ENCODE measurements at regions not wholly inside any gene's neighbourhood (a gene's known extent, or its start where the extent isn't known, plus 50 kb on each side); places are given as distances from the start of the nearest gene placed in this dataset.
"Not testable (repeated sequence)": the region's sequence is repeated elsewhere in the genome, so short reads cannot be mapped to it uniquely, and the experiment has no call there.

DNA sequence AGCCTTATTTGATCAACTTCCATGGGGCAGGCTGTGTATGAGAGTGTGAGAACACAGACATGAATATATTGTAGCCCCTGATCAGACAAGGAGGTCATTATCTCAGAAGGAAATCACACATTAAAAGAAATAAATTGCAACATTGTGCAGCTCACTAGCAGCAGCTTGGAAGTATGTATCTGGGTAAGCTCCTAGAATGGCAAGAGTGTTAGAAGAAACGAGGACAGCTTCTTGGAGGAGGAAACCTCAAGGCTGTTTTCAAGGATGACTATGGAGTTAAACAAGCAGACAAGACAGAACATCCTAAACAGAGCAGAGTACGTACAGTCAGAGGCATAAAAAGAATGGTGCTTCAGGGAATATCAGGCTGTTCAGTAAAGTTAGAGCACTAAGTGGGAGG is 511.0 kb downstream of the SLCO4C1 start:
- DNase-seq (ENCODE audit: extremely low read depth, low read depth): no peak

DNA sequence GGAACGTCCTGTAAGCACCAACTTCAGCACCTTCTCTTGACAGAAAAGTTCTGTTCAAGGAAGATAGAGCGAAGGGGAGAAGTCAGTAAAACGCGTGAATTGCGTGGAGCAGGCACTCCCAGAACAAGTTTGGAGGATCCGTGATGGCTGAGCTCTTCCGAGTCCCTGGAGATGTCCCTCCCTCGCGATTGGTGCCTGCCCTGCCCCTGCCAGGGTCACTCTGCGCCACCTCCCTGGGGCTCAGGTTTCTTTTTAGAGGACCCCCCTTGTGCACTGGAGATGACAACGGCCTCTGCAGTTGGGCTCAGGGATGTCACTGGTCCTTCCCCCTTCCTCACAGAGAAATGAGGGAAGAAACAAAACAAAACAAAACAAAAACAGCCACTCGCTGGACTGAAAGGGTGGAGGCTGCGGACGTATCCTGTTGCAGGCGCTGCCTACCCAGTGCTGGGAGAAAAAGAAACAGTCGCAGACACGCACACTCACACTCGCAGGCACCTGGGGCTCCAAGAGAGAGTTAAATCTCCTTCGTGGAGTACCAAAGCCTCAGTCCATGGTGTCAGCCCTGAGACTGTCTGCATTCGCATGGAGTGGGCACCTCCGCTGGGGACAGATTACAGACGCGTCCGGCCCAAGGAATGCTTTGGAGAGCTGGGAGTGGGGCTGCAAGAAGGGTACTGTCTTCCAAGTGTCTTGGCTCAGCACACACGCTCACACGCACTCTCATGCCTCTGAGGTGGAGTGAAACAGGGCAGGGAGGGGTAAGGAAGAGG is 512.7 kb downstream of the SLCO4C1 start:
- no peak for DNase-seq (ENCODE audit: extremely low read depth, low read depth)

DNA sequence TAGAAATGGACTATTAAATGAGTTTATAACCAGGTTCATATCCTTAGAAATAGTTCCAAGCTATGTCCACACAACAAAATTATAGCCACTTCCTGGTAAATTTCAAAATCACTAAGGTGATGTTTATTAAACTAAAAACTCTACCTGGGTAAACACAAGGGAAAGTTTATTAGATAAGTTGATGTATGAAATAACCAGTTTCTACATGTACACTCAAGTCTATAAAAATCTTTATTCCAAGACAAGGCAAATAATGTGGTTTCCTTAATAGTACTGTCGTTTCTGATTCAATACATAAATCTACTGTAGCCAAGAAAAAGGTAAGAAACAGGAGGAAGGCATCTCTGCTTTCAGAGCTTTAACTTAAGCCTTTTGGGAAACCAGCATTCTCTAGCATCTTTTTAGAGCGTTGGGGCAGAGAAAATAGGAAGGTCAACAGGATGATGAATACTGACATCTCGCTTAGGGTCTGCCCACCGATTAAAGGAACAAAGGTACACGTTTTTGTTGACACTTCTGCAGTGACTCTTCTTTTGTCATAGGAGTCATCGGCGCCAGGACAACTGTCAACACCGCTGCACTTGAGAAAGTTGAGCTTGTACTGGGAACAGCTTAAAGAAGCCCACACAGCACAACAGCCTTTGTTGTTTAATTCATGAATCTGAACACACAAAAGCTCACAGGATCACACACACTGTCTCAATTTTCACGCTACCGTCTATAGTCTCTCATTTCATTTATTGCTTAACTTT is 513.6 kb downstream of the SLCO4C1 start:
- no peak for DNase-seq (ENCODE audit: extremely low read depth, low read depth)

DNA sequence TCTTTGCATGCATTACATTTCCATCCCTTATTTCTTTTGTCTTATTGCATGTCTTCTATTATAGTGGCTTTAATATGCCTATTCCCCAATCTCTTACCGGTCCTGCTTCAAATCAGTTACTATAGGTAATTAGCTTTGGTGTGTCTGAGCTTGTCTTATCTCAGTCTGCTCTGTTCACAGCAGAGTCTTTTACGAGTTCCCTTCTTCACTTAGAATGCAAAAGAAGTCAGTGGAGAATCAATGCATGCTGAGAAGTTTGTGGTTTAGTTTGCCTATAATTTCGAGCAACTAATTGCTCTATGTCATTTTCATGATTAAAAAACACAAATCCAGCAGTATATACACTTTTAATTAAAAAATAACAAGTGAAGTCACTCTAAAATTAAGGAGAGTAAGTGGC is 545.0 kb downstream of the SLCO4C1 start:
- no peak for DNase-seq (ENCODE audit: extremely low read depth, low read depth)

DNA sequence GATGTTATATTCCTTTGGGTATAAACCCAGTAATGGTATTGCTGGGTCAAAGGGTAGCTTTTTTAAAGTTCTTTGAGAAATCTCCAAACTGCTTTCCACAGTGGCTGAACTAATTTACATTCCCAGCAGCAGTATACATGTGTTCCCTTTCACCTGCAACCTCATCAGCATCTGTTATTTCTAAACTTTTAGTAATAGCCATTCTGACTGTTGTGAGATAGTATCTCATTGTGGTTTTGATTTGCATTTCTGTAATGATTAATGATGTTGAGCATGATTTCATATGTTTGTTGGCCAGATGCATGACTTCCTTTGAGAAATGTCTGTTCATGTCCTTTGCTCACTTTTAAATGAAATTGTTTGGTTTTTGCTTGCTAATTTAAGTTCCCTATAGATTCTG is 553.1 kb downstream of the SLCO4C1 start:
- not testable (repeated sequence) for DNase-seq (ENCODE audit: extremely low read depth, low read depth)

DNA sequence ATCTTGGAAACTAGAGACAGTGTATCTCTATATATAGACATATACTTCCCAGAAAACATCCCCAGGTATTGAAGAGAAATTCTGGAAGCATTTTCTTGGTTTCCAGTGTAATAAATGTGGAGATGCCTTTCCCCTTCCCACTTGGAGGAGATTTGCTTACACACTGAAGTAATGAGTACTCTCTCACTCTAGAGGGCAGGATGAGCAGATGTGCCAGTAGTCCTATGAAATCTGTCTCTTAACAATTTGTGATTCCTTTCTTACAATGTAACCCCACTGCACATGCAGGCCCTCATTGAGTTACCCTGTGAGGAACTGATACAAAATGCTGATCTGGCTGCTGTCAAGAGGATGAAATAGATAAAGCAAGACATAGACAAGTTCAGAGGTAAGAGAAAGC is 567.2 kb downstream of the SLCO4C1 start:
- DNase-seq (ENCODE audit: extremely low read depth, low read depth): peak; percentile 2

DNA sequence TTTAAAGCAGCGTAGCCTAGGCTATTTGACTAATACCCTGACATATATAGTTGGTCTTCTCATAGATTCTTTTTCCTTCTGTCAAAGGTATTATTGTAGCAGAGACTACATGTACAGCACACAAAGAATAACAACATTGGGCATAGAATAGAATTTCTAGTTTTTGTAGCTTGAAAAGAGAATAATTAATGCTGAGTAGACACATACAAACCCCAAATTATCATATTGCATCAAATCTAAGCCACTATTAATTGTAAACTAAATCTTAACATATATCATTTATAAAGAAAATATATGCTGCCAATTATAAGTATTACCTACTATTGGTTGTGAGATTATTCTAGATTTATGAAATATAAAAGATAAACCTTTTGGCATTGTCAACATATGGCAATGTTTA is 574.5 kb downstream of the SLCO4C1 start:
- DNase-seq (ENCODE audit: extremely low read depth, low read depth): no peak

DNA sequence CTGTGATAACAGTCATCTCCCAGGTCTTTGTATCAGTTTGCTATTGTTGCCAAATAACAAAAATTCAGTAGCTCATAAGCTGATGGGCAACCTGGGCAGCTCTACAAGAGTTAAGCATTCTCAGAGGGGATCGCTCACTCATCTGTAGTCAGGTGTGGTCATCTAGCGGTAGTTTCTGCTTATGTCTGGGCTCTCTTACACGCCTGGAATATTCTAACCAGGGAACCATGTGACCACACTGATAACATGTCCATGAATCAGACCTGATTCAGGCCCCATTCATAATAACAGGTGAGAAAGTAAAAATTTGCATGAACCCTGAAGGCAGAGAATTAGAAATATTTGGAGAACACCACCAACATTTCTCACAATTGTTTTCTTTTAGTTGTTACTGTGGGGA is 576.1 kb downstream of the SLCO4C1 start:
- DNase-seq (ENCODE audit: extremely low read depth, low read depth): no peak

DNA sequence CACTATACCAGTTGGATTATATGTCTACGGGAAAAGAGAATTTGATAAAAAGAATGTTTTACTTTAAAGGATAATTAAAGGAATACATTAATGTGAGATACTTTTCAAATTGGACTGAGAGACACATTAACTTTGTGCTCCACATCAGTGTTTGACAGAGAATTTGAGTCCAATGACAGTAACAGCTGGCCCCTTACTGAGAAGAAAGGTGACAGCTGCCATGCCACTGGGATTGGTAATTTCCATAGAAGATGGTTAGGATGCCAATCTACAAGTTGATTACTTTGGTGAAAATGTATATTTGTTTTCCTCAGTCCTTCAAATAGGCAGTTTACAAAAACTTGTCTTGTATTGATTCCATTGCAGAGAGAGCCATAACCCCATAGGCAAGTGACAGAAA is 578.4 kb downstream of the SLCO4C1 start:
- no peak for DNase-seq (ENCODE audit: extremely low read depth, low read depth)

DNA sequence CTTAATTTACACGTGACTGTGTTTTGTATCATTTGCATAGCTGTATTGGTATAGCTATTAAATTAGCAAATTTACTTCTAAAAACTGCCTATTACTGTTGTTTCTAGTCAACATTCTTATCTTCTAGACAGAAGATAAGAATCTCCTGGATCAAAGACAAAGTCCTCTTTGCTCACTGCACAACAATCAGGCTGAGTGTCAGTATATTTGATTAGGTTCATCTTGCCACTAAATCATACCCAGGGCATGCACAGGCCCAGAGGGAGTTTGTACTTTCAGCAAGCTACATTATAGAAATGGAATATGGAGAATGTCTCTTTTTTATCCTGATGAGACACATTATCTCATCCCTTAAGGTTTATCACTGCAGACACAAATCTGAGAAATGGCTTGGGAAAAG is 579.1 kb downstream of the SLCO4C1 start:
- no peak for DNase-seq (ENCODE audit: extremely low read depth, low read depth)

DNA sequence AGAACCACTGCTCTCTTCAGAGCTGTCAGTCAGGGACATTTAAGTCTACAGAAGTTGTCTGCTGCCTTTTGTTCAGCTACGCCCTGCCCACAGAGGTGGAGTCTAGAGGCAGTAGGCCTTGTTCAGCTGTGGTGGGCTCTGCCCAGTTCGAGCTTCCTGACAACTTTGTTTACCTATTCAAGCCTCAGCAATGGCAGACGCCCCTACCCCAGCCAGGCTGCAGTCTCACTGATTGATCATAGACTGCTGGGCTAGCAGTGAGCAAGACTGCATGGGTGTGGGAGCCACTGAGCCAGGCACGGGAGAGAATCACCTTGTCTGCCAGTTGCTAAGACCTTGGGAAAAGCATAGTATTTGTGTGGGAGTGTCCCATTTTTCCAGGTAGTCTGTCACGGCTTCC is 580.3 kb downstream of the SLCO4C1 start:
- DNase-seq (ENCODE audit: extremely low read depth, low read depth): not testable (repeated sequence)

DNA sequence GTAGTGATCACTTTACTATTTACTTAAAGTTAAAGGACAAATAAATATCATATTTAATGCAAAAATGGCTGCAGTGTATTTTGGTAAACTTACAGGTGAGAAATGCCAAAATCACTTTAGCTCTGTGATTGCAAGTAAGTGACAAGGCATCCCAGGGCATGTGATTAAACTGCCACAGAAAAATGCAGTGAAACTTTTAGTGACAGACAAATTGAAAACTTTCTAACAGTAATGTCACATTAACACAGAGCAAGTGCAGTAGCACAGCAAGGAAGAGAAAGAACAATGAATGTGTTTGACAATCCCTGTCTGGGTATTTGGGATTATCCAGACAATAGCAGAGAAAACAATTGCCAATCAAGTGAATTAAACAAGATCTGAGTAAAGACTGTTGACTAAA is 606.8 kb downstream of the SLCO4C1 start:
- no peak for DNase-seq (ENCODE audit: extremely low read depth, low read depth)

DNA sequence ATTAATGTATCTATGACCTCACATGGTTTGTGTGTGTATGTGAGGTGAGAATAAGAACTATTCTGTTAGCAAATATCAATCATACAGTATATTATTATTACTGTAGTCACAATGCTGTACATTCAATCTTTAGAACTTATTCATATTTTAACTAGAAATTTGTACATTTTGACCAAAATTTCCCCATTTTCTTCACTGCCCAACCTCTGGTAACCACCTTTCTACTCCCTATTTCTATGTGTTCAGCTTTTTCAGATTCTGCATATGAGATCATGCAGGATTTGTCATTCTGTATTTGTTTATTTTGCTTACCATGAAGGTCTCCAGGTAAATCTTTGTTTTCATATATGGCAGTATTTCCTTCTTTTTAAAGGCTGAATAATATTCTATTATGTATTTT is 607.9 kb downstream of the SLCO4C1 start:
- DNase-seq (ENCODE audit: extremely low read depth, low read depth): no peak

DNA sequence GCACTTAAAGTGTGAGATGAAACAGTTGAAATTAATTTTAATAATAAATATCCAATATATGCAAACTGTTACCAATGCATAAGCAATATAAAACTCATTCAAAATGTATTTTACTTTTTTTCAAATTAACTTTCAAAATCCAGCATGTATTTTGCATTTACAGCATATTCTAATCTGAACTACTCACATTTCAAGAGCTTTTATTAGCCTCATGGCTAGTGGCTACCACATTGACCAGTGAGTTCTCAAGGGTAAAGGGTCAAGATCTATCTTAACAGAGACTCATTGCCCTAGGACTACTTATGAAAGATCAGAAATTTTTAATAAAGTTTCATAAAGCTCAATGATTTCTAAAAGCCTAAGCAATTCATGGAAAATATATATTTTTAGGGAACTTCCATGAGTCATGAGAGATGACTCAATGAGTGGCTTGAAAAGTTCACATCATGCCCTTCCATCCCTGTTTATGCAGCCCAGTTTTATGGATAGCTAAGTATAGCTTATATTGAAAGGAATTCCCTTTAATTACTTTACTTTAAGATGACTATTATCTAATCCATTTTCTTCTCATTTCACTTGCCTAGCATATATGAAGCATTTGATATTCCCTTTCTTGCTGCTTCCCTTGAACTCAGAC is 608.6 kb downstream of the SLCO4C1 start:
- no peak for DNase-seq (ENCODE audit: extremely low read depth, low read depth)

DNA sequence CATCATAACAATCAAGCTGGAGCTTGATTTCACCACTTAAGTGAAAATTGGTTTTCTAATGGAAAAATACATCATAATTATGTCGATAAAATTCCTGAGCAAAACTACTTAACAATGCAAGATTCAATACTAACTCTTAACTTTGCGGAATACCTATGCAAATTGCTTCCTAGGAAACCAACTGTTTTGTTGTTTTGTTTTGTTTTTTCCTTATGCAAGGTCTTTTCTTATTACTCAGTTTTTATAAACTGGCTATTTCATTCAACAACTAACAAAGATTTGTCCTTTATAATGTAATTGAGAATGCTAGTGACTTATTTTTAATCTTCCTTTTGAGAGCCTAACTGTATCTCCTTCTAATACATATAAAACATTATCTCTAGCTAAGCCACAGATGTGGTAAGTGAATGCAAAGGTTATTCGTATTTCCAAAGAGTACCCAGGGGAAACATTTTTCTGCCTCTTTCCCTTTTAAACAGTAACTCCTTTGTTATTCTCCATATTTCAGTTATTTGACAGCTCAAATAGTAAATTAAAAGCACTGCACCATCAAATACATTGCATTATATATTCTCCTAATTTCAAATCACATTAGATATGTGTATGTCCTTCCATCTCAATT is 609.4 kb downstream of the SLCO4C1 start:
- DNase-seq (ENCODE audit: extremely low read depth, low read depth): no peak

DNA sequence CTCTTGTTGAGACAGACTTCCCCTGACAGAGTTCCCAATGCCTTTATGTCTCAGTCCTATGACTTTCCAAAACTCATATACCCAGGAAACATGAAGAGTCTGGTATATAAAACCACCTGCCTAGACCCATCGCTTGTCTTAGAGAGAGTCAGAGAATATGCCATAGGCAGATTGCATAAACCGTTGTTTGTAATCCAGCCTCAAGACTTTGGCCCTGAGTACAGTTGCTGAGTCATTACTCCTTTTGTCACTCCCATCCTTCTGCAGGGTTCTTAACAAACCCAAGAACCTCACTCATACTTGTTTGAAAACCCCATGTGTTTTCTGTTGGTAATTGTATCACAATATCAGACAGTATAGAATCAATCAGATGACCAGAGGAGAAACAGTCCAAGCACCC is 616.3 kb downstream of the SLCO4C1 start:
- DNase-seq (ENCODE audit: extremely low read depth, low read depth): peak; percentile 38

DNA sequence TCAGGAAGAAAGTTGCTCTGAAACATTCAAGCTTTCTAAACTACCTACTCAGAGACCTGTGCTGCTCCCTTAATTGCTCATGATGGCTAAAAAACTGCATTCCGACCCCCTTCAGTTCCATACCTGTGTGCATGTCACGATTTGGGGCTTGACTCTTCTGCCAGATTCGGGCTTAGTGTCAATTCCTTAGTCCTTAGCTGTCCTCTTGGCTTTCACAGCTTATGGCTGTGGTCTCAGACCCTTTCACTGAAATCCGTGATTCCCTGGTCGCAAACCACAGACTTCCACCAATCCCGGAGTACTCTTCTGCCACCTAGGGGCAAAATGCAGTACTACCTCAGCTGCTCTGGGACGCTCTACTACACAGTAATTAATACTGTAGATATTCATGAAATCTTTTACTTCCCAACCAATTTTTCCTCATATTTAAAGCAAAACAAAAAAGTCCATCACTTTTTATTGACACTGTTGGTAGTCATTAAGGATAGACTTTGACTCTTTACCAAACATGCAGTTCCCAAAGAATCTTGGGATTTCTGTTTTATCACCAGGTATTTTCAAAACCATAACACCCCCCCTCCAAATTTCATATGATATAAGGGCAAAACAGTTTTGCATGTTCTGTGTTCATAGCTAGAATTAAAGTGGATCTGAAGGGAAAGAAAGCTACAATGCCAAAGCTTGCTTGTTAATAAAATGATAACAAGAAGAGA is 617.4 kb downstream of the SLCO4C1 start:
- DNase-seq (ENCODE audit: extremely low read depth, low read depth): peak; percentile 56

DNA sequence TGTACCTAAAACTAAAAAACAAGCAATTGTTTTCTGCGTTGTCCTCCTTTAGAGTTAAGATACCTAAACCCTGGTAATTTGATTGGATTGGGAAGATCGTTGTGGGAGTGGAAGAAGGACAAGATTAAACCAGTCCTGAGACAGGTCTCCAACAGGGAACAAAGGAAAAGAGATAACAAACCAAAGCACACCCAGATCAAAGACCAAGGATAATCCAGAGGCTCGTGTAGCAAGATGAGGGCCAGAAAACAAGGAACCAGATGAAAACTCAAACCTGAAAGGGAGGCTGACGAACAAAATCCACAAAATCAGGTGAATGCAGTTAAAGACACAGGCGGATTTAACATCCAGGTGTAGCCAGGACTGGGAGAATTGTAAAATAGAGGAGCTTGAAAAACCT is 618.1 kb downstream of the SLCO4C1 start:
- no peak for DNase-seq (ENCODE audit: extremely low read depth, low read depth)

DNA sequence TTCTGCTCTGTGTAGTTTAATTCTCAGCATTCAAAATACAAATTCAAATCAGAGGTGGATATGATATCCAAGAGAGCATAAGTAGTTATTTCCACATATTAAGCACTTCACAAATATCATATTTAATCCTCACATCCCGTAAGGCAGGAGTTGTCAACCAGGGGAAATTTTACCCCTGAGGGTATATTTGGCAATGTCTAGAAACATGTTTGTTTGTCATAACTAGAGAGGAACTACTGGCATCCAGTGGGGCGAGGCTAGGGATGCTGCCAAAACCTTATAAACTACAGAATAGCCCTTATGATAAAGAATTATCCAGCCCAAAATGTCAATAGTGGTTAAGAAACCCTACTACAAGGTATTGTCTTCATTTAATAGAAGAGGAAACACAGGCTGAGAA is 619.4 kb downstream of the SLCO4C1 start:
- no peak for DNase-seq (ENCODE audit: extremely low read depth, low read depth)

DNA sequence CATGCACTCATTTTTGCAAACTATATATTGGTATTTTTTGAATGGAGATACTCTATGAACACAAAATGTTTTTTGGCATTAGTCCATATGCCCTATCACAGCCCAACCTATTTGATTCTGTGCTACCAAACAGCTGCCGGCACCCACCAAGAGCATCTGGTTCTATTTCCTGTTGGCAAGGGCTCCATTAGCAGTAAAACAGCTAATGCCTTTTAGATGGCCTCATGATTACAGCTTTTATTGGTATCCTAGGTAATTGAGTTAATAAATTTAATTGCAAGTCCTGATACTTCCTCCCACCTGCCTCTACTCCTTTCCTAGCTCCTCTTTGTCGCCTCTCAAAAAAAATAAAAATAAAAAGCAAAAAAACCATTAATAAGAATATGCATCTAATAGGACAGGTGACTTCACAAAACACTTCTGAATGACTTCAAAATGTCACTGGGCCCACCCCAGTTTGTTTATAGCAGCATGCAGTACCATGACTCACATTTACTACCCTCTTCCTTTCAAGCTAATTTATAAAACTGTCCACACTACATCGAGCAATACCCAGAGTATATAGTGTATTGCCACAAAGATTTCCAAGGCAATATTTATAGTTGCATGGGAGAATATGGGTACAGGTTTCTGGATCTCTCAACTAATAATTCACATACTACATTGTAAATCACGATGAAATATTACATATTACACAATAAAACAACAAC is 620.4 kb downstream of the SLCO4C1 start:
- no peak for DNase-seq (ENCODE audit: extremely low read depth, low read depth)
